Ishikawa (cell line): ENCODE measurements at regions not wholly inside any gene's neighbourhood (a gene's known extent, or its start where the extent isn't known, plus 50 kb on each side); places are given as distances from the start of the nearest gene placed in this dataset.

ENCODE experiments used
- CEBPB ChIP-seq: IDR thresholded peaks from 2 replicates; pipeline ENCODE4 v1.6.1; 2012
- CREB1 ChIP-seq: IDR thresholded peaks from 2 replicates; pipeline ENCODE4 v1.6.1; 2012; ENCODE audit warnings: low read depth
- EGR1 ChIP-seq: IDR thresholded peaks from 2 replicates; pipeline ENCODE4 v1.6.1; 2012
- EP300 ChIP-seq: IDR thresholded peaks from 2 replicates; pipeline ENCODE4 v1.6.1; 2012; ENCODE audit warnings: borderline replicate concordance
- NFIC ChIP-seq: IDR thresholded peaks from 2 replicates; pipeline ENCODE4 v1.6.1; 2012
- RAD21 ChIP-seq: IDR thresholded peaks from 2 replicates; pipeline ENCODE4 v1.6.1; 2012; ENCODE audit warnings: low read depth
- TAF1 ChIP-seq: IDR thresholded peaks from 2 replicates; pipeline ENCODE4 v1.6.1; 2012; ENCODE audit warnings: low read depth, mild to moderate bottlenecking
- TCF12 ChIP-seq: IDR thresholded peaks from 2 replicates; pipeline ENCODE4 v1.6.1; 2012; ENCODE audit warnings: low read depth
- TEAD4 ChIP-seq: IDR thresholded peaks from 2 replicates; pipeline ENCODE4 v1.6.1; 2012
- YY1 ChIP-seq: IDR thresholded peaks from 2 replicates; pipeline ENCODE4 v1.6.1; 2012; ENCODE audit warnings: low read depth
- ZBTB7A ChIP-seq: IDR thresholded peaks from 2 replicates; pipeline ENCODE4 v1.6.1; 2012; ENCODE audit warnings: low read depth
- TF ChIP-seq, protein P1 (sequence below): IDR thresholded peaks from 2 replicates; pipeline ENCODE4 v1.6.1; 2012
- TF ChIP-seq, protein P2 (sequence below): IDR thresholded peaks from 2 replicates; pipeline ENCODE4 v1.6.1; 2012; ENCODE audit warnings: low read depth, mild to moderate bottlenecking
- TF ChIP-seq, protein P3 (sequence below): IDR thresholded peaks from 2 replicates; pipeline ENCODE4 v1.6.1; 2012

DNA sequence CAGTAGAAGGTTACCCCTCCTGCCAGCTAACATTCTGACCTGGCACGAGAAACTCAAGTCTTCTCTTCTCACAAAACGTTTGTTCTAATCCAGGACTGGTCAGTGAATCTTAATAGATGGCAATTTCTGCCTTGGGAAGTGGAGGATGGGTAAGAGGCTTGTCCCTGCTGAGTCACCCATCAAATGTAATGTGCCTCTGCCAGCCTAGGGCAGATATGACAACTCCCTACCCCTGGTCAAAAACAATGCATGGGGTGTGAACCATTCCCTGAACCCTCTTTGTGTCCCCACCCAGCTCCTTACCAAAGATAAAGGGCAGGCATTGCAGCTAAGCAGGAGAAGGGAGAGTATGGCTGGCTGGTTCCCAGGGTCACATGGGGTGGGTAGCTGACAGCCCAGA, 1052.9 kb downstream of the GALC start:
- TF ChIP-seq RAD21 (no peak), YY1 (no peak), TCF12 (no peak), ZBTB7A (no peak), EGR1 (no peak), EP300 (no peak), CREB1 (no peak), TAF1 (no peak), NFIC (no peak), CEBPB (no peak), TEAD4 (no peak)
- TF ChIP-seq, protein P1, sequence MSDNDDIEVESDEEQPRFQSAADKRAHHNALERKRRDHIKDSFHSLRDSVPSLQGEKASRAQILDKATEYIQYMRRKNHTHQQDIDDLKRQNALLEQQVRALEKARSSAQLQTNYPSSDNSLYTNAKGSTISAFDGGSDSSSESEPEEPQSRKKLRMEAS = no peak
- TF ChIP-seq, protein P2, sequence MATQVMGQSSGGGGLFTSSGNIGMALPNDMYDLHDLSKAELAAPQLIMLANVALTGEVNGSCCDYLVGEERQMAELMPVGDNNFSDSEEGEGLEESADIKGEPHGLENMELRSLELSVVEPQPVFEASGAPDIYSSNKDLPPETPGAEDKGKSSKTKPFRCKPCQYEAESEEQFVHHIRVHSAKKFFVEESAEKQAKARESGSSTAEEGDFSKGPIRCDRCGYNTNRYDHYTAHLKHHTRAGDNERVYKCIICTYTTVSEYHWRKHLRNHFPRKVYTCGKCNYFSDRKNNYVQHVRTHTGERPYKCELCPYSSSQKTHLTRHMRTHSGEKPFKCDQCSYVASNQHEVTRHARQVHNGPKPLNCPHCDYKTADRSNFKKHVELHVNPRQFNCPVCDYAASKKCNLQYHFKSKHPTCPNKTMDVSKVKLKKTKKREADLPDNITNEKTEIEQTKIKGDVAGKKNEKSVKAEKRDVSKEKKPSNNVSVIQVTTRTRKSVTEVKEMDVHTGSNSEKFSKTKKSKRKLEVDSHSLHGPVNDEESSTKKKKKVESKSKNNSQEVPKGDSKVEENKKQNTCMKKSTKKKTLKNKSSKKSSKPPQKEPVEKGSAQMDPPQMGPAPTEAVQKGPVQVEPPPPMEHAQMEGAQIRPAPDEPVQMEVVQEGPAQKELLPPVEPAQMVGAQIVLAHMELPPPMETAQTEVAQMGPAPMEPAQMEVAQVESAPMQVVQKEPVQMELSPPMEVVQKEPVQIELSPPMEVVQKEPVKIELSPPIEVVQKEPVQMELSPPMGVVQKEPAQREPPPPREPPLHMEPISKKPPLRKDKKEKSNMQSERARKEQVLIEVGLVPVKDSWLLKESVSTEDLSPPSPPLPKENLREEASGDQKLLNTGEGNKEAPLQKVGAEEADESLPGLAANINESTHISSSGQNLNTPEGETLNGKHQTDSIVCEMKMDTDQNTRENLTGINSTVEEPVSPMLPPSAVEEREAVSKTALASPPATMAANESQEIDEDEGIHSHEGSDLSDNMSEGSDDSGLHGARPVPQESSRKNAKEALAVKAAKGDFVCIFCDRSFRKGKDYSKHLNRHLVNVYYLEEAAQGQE = no peak
- TF ChIP-seq, protein P3, sequence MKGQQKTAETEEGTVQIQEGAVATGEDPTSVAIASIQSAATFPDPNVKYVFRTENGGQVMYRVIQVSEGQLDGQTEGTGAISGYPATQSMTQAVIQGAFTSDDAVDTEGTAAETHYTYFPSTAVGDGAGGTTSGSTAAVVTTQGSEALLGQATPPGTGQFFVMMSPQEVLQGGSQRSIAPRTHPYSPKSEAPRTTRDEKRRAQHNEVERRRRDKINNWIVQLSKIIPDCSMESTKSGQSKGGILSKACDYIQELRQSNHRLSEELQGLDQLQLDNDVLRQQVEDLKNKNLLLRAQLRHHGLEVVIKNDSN = no peak
